ENCODE measurements at regions not wholly inside any gene's neighbourhood (a gene's known extent, or its start where the extent isn't known, plus 50 kb on each side); places are given as distances from the start of the nearest gene placed in this dataset.

GRCh38 chr10:16259726-16260125 is 177.1 kb upstream of the PTER start:
- Histone ChIP-seq H2BK120ac (replicated peaks; ENCODE audit: low read depth, low read length) (no peak overlapping the region), H3K27ac (ENCODE audit: low read depth, low read length) (no peak overlapping the region), H3K9me3 (ENCODE audit: insufficient read depth in 2 of 2, low read depth in 1 of 2, low read length in 1 of 2) (peaks cover 11 to 26% of the 10 kb centered on the region in 2 experiments; a peak in 3 of 4 replicates), H2BK5ac (ENCODE audit: low read depth, low read length) (no peak overlapping the region), H3K4ac (replicated peaks; ENCODE audit: insufficient read length, low read depth, low read length) (no peak overlapping the region), H3K4me1 (replicated peaks in 1 of 4; ENCODE audit: control insufficient read depth in 3 of 4, insufficient read depth in 4 of 4, low read length in 3 of 4) (no peaks in the 10 kb centered on the region), H3K56ac (replicated peaks; ENCODE audit: insufficient read length, low read depth, low read length) (no peak overlapping the region), H3K79me2 (ENCODE audit: control insufficient read depth in 1 of 2, insufficient read depth in 2 of 2, low read length in 2 of 2) (no peaks in the 10 kb centered on the region), H3K23ac (ENCODE audit: insufficient read length) (no peak overlapping the region), H3K14ac (ENCODE audit: insufficient read length) (no peak overlapping the region), H4K8ac (ENCODE audit: extremely low read depth, insufficient read depth, low read length) (no peak overlapping the region), H3K23me2 (ENCODE audit: low read depth, low read length) (no peaks in the 10 kb centered on the region; the same call in 1 of the 2 replicates), H2AFZ (ENCODE audit: low read length) (no peak overlapping the region), H2BK15ac (ENCODE audit: low read length) (no peak overlapping the region), H3K18ac (ENCODE audit: extremely low read depth, low read length) (no peak overlapping the region), H2AK5ac (ENCODE audit: low read depth, low read length) (no peak overlapping the region), H2BK20ac (ENCODE audit: low read length) (no peak overlapping the region), H3K9ac (replicated peaks in 1 of 4; ENCODE audit: extremely low read depth in 1 of 4, low read depth in 3 of 4, low read length in 3 of 4) (no peak overlapping the region), H2BK12ac (ENCODE audit: low read depth, low read length) (no peak overlapping the region), H4K20me1 (replicated peaks in 1 of 2; ENCODE audit: control insufficient read depth in 1 of 2, insufficient read depth in 2 of 2, low read length in 2 of 2) (no peaks in the 10 kb centered on the region), H4K91ac (replicated peaks; ENCODE audit: insufficient read length, low read length) (no peak overlapping the region), H3K36me3 (ENCODE audit: control insufficient read depth in 2 of 4, insufficient read depth in 4 of 4, low read length in 3 of 4) (peaks cover 0 to 15% (median 0%) of the 10 kb centered on the region in 4 experiments; a peak in 2 of 8 replicates), H3K4me2 (ENCODE audit: insufficient read depth in 1 of 2, low read depth in 2 of 2, low read length in 2 of 2) (no peak overlapping the region), H4K5ac (ENCODE audit: insufficient read length, low read depth, low read length) (no peak overlapping the region), H3K27me3 (replicated peaks in 1 of 4; ENCODE audit: control insufficient read depth in 3 of 4, extremely low read depth in 1 of 4, insufficient read depth in 3 of 4, low read length in 3 of 4) (no peaks in the 10 kb centered on the region), H3K4me3 (ENCODE audit: extremely low read depth in 1 of 4, insufficient read depth in 2 of 4, low read depth in 3 of 4, low read length in 4 of 4) (no peak overlapping the region), H3K79me1 (ENCODE audit: low read depth, low read length) (no peaks in the 10 kb centered on the region)
- no peak for FAIRE-seq
- CTCF ChIA-PET (ENCODE audit: partially characterized antibody) = interaction anchor here (0.6 kb wide), 2 partner anchors 104 to 143 kb away, joined by 3 read pairs; no protein-coding TSS in a partner anchor
- no peak for TF ChIP-seq EZH2 (IDR thresholded peaks at IDR 0.05; ENCODE audit: low read depth, low read length, severe bottlenecking)
- TF ChIP-seq CTBP2 (IDR thresholded peaks at IDR 0.05; ENCODE audit: borderline replicate concordance, insufficient read depth, insufficient read length, low read length) = no peak
- no peak for DNase-seq (ENCODE audit: low read depth in 1 of 2, low spot score in 2 of 2)
- POLR2A ChIA-PET (ENCODE audit: partially characterized antibody) = no interaction called here
- WGBS, 2 experiments (ENCODE audit: extremely low coverage in 1 of 2, insufficient coverage in 1 of 2, insufficient read length in 1 of 2, insufficient replicate concordance in 2 of 2, low coverage in 1 of 2, low lambda C conversion rate in 2 of 2, missing lambda C conversion rate in 1 of 2) = 83% methylated on average over 1 of the region's 1 CpG; no CpG with 5 or more reads in 1 of the 2 experiments
